ENCODE measurements at regions not wholly inside any gene's neighbourhood (a gene's known extent, or its start where the extent isn't known, plus 50 kb on each side); places are given as distances from the start of the nearest gene placed in this dataset.

- no peak for TF ChIP-seq CTCF (IDR thresholded peaks at IDR 0.05)
- no peak for TF ChIP-seq POLR2A (IDR thresholded peaks at IDR 0.05)
These were observed 79.0 kb upstream of the RASGRF1 start for GRCh38 chr15:79169526-79170133.

Measured in testis (tissue), 2 donors.